GM18868 (cell line): ENCODE measurements at regions not wholly inside any gene's neighbourhood (a gene's known extent, or its start where the extent isn't known, plus 50 kb on each side); places are given as distances from the start of the nearest gene placed in this dataset.

Source experiments
- ATAC-seq: cut with Tn5 transposase; IDR thresholded peaks from one replicate; pipeline ENCODE4 v1.9.1; 2021; ENCODE audit warnings: mild to moderate bottlenecking, moderate library complexity; ENCODE audit not compliant: unreplicated experiment

- ATAC-seq, result peak; percentile 6
These were observed 250.8 kb upstream of the FGGY start for GRCh38 chr1:59046134-59046533.

DNA sequence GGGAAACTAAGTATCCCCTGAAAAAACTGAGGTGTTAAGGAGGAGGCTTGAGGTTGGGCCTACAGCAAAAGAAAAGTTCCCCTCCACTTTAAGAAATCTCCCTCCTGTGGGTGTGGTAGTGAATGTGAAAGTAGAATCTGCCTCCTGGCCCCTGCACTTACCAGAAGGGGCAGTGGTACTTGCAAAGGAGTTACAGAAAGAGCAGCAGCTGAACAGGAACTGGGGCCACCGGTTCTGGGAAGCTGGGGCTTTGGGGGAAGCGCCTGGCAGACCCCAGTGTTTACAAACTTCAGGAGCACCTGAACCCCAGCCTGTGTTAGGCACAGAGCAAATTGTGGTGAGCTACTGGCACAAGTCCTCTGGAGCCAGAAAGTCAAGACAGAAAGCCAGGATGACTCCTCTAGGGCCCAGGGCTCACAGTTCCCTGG, 250.2 kb upstream of the FGGY start:
- ATAC-seq, result peak; percentile 95

DNA sequence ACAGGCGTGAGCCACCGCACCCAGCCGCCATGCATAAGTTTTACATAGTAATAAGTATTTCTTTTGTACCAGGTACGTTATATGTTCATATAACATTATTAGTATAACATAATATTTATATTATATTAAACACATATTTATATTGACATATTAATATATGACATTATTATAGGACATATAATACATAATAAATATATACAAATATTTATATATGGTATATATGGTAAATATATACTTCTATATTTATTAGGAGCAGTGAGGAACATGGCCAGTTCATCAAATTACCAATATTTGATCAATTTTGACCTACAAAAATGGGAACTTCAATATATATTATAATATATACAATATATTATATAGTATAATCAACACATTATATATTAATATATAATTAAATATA, 245.9 kb upstream of the FGGY start:
- ATAC-seq, result no peak

DNA sequence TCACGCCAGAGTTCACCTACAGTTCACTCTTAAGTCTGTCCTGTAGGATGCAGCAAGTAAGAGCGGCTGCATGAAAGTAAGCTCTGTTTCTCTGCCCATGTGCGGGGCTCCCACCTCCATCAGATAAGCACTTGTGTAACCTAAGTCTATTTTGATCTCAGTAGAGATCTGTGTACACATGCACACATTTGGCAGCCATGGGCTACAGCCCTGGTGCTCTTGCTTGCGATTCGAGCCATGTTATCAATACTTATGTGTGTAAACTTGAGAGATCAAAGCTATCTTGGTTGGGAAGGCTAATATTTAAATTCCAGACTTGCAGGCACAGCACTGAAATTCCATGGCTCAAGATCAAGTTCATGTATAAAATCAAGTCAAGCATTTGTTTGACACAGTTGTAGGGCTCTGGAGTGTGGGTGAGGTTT, 244.7 kb upstream of the FGGY start:
- ATAC-seq, result no peak

- no peak for ATAC-seq
These were observed 242.7 kb upstream of the FGGY start for GRCh38 chr1:59054172-59054571.

DNA sequence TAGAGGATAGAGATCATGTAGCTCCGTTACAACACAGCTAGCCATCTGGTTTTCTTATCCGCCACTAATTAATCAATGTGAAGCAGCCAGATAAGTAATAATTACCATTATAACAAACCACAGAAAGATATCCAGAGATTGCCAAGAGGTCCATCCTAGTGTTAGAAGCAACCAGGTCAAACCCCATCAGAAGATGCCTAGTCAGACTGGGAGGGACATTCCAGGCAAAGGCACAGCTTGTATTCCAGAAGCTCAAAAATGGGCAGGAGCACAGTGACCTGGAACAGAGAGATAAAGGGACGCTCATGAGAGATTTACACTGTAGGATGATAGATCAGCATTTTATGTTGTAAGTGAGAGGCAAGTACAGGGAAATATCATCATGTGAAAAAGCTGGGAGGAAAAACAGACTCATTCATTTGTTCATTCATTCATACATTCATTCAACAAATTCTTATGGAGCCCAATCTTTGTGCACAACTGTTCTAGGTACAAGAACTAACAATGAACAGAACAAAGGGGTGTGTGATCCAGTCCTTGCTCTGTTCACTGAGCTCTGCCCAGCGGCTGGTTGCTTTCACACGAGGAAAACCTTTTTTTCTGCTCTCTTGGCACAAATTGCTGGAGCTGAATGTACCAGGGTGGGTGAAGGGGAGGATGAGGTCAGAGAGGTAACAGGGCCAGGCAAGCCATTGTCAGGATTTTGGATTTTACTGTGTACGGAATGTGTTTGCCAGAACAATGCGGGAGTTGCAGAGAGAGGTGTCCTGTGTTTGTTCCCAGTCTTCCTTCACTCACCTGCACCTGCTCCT, 240.8 kb upstream of the FGGY start:
- ATAC-seq, result no peak

- ATAC-seq, result no peak
These were observed 239.6 kb upstream of the FGGY start for GRCh38 chr1:59057211-59057694.

- no peak for ATAC-seq
These were observed 239.1 kb upstream of the FGGY start for GRCh38 chr1:59057796-59058195.

DNA sequence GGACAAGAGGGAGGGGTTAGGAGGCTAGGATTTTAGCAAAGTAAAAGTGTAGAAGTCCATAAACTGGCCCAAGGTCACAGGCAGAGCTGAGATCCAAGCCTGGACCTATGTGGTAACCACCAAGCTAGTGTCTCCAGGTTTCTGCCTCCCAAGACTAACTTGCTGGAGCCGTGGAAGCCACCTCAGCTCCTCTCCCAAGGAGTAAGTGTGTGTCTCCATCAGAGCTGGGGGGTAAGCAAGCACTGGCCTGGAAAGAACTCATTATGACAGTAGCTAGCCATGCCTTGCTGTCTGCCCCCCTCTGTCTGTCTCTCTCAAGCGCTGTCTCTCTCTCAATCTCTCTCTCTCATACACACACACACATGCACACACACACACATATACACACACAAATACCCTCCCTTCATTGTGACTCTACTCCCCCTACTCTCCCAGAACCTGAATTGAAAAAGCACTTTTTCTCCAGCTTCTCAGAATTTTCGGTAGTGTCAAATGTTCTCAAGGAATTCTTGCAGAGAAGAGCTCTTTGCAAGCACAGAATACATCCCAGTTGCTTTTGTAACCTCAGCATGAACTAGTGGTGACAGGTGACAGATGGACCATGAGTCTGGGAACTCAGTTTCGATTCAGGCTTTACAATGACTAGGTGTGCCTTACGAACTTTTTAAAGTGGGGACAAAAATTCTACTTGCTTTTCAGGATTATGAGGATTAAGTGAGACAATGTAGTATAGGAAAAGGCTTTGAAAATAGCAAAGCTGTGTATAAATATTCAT, 238.0 kb upstream of the FGGY start:
- ATAC-seq, result no peak

- no peak for ATAC-seq
These were observed 235.0 kb upstream of the FGGY start for GRCh38 chr1:59061876-59062275.

DNA sequence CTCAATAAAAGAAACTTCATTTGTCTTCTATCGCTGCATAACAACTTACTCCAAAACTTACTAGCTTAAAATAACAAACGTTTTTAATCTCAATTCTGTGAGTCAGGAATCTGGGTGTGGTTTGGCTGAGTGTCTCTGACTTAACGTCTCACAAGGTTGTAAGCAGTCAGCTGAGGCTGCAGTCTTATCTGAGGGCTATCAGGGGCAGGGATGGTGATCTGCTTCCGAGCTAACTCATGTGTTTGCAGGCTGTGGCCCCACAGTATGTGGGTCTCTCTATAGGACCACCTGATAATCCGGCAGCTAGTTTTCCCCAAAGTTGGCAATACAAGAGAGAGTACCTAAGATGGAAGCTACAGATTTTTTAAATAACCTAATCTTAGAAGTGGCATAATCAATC, 234.2 kb upstream of the FGGY start:
- no peak for ATAC-seq

DNA sequence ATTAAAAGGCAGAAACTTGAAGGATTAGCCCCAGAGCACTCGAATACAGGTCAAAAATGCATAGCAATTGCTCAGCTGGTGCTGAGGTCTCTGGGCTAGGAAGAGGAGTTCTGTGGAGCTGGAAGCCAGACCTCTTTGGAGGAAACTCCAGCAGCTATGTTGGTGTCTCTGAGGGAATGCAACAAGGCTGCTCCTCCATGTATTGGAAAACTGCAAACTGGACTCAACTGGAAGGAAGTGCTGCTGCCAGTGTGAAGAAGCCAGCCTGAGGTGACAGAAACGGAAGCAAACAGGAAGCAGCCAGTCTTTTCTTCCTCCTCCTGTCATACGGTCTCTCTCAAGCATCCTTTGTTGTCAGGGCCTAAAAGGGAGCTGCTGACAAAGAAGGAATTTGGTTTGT, 233.4 kb upstream of the FGGY start:
- ATAC-seq, result no peak

DNA sequence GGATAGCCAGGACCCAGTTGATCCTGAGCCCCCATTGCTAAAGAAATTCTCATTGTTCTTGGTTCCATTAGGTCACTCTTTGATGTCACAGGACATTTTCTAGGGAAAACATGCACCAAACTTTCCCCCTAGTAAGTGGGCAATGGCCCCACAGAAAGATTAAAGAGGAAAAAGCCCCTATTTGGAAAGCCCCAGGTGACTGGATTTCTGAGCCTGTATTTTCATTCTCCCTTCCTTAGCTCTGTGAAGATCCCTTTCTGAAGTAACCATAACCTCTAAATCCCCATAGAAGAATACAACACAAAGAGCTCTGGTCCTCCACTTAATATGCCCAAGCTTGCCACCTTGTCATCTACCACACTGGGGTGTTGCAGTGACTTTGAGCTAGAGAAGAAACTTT, 232.3 kb upstream of the FGGY start:
- ATAC-seq, result peak; percentile 80

- ATAC-seq, result no peak
These were observed 230.7 kb upstream of the FGGY start for GRCh38 chr1:59066236-59066635.

- ATAC-seq, result no peak
These were observed 226.3 kb upstream of the FGGY start for GRCh38 chr1:59070610-59071009.

DNA sequence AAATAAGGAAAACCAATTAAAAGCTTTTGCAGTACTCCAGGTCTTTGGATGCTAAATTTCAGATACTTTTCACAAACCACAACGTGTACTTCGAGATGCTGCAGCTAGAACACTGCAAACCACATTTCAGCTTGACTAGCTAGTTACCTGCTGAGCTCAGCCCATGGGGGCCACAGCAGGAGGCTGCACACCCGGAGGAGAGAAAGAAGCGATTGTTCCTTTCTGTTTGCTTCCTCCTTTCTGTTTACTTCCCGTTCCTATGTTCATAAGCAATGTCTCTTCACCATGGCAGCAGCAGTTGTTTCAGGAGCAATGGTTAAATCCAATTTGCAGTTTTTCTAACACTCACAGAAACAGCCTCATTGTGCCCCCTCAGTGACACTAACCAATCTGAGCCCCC, 225.6 kb upstream of the FGGY start:
- no peak for ATAC-seq

- no peak for ATAC-seq
These were observed 224.9 kb upstream of the FGGY start for GRCh38 chr1:59071876-59072582.

DNA sequence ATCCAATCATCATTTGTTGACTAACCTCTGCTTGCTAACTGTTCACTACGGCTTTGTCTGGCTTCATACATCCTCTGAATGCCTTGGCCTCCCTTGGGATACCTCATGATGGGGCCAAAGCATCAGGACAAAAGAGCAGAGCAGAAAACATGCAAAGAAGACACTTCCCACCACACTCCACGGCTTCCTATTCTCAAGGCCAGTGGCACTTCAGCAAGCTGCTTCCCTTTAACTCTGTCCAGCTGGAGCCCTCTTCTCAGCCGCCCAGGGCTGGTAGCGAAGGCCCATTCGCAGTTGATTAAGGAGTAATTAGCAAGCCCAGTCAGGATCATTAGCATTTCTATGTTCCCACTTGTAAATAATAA, 224.3 kb upstream of the FGGY start:
- ATAC-seq, result no peak

DNA sequence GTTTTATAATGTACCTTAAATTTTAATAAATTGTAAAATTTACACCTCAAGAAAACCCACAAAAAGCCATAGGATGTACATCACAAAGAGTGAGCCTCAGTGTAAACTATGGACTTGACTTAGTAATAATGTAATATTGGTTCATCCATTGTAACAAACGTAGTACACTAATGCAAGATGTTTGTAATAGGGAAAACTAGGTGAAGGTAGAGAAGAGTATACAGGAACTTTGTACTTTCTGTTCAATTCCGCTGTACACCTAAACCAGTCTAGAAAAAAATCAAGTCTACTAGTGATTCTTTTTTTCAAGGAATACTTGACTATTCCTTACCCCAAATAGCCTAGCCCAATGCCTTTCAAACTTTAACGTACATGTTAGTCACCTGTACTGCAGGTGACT, 222.3 kb upstream of the FGGY start:
- ATAC-seq, result no peak

- no peak for ATAC-seq
These were observed 221.9 kb upstream of the FGGY start for GRCh38 chr1:59075021-59075420.

- no peak for ATAC-seq
These were observed 220.3 kb upstream of the FGGY start for GRCh38 chr1:59076612-59077011.
